NCI-H2227 treated with DMSO at 0.1 percent for 48 hours (cell line): ENCODE measurements at regions not wholly inside any gene's neighbourhood (a gene's known extent, or its start where the extent isn't known, plus 50 kb on each side); places are given as distances from the start of the nearest gene placed in this dataset.
"Not testable (repeated sequence)": the region's sequence is repeated elsewhere in the genome, so short reads cannot be mapped to it uniquely, and the experiment has no call there.

Experiments used
- DNase-seq: peaks from one replicate; lab custom pipeline; 2025; lab: John Stamatoyannopoulos, UW

GRCh38 chr14:23694949-23695663, 58.9 kb downstream of the DHRS2 start:
- peak; percentile 43 for DNase-seq

- no peak for DNase-seq
Measured at GRCh38 chr14:23695664-23695999, 59.5 kb downstream of the DHRS2 start.

- DNase-seq, result no peak
Measured at GRCh38 chr14:23696701-23697239, 60.6 kb downstream of the DHRS2 start.

- no peak for DNase-seq
Measured at GRCh38 chr14:23697680-23698079, 61.5 kb downstream of the DHRS2 start.

GRCh38 chr14:23702656-23703426, 66.7 kb downstream of the DHRS2 start:
- DNase-seq, result no peak

GRCh38 chr14:23704890-23705289, 68.7 kb downstream of the DHRS2 start:
- DNase-seq, result no peak

- DNase-seq, result no peak
Measured at GRCh38 chr14:23707415-23707814, 71.3 kb downstream of the DHRS2 start.

- DNase-seq, result no peak
Measured at GRCh38 chr14:23708343-23708742, 72.2 kb downstream of the DHRS2 start.

GRCh38 chr14:23709923-23710322, 73.8 kb downstream of the DHRS2 start:
- DNase-seq, result no peak

GRCh38 chr14:23712287-23712686, 76.1 kb downstream of the DHRS2 start:
- DNase-seq, result no peak

GRCh38 chr14:23719225-23719985, 83.2 kb downstream of the DHRS2 start:
- no peak for DNase-seq

GRCh38 chr14:23722675-23723074, 86.5 kb downstream of the DHRS2 start:
- no peak for DNase-seq

- no peak for DNase-seq
Measured at GRCh38 chr14:23723911-23724310, 87.7 kb downstream of the DHRS2 start.

- no peak for DNase-seq
Measured at GRCh38 chr14:23725528-23725927, 89.4 kb downstream of the DHRS2 start.

- no peak for DNase-seq
Measured at GRCh38 chr14:23725980-23726710, 90.0 kb downstream of the DHRS2 start.

- DNase-seq, result no peak
Measured at GRCh38 chr14:23727566-23728335, 91.6 kb downstream of the DHRS2 start.

GRCh38 chr14:23728791-23729190, 92.6 kb downstream of the DHRS2 start:
- DNase-seq, result no peak

- DNase-seq, result no peak
Measured at GRCh38 chr14:23729720-23730387, 93.7 kb downstream of the DHRS2 start.

GRCh38 chr14:23735394-23735793, 99.2 kb downstream of the DHRS2 start:
- no peak for DNase-seq

- not testable (repeated sequence) for DNase-seq
Measured at GRCh38 chr14:23744368-23744767, 108.2 kb downstream of the DHRS2 start.

GRCh38 chr14:23750357-23750756, 114.2 kb downstream of the DHRS2 start:
- DNase-seq, result no peak
